Body of pancreas (tissue), 4 donors: ENCODE measurements at regions not wholly inside any gene's neighbourhood (a gene's known extent, or its start where the extent isn't known, plus 50 kb on each side); places are given as distances from the start of the nearest gene placed in this dataset.

ENCODE experiments used
- CTCF ChIP-seq, 7 experiments: fragments of 450-650 bp in 4 of 7; fragments of 200-600 bp in 3 of 7; sonication (generic) in 3 of 7; IDR thresholded peaks; one replicate each; pipeline ENCODE4 v1.5.1; 2016 to 2019; ENCODE audit warnings: antibody characterized with exemption in 7 of 7
- POLR2A ChIP-seq, 3 donors: fragments of 450-650 bp; IDR thresholded peaks; one replicate each; pipeline ENCODE4 v1.6.1; 2016; ENCODE audit warnings: antibody characterized with exemption in 3 of 3, mild to moderate bottlenecking in 2 of 3

- TF ChIP-seq CTCF (IDR thresholded peaks at IDR 0.05) (no peak), POLR2A (IDR thresholded peaks at IDR 0.05) (no peak)
These were observed 411.8 kb upstream of the PCDH10 start for GRCh38 chr4:132737344-132737743.
